ENCODE measurements at regions not wholly inside any gene's neighbourhood (a gene's known extent, or its start where the extent isn't known, plus 50 kb on each side); places are given as distances from the start of the nearest gene placed in this dataset.
"Not testable (repeated sequence)": the region's sequence is repeated elsewhere in the genome, so short reads cannot be mapped to it uniquely, and the experiment has no call there.

DNA sequence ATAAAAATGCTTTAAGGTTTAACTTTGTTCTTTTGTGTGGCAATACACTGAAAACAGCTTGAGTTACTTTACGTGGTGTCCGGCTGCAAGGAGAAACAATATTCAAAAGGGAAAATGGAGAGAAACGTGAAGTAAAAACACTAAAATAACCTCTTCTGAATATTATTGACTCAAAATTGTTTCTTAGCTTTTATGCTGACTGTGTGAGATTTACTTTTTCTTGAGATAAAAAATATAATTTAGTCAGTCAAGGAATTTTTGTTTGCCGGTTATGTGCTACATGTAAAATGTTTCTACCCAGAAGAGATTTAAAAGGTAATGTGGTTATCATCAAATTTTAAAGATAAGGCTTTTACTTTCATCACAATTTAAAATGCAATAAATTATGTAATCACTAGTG is 200.6 kb upstream of the GPC6 start:
- Histone ChIP-seq H3K9me2 (replicated peaks; ENCODE audit: insufficient read depth, low read length) (no peaks in the 10 kb centered on the region), H3K79me2 (ENCODE audit: low read length) (no peaks in the 10 kb centered on the region), H3K9me3 (ENCODE audit: low read length) (peaks cover 27% of the 10 kb centered on the region), H4K20me1 (ENCODE audit: insufficient read depth, low read depth, low read length) (no peaks in the 10 kb centered on the region), H3K36me3 (ENCODE audit: insufficient read depth, low read length) (no peaks in the 10 kb centered on the region), H3K27me3 (ENCODE audit: low read length) (no peaks in the 10 kb centered on the region), H3K4me2 (ENCODE audit: low read depth, low read length, poor library complexity, severe bottlenecking) (no peak overlapping the region), H3K4me1 (ENCODE audit: low read length) (no peaks in the 10 kb centered on the region), H2AFZ (ENCODE audit: low read length) (no peak overlapping the region), H3K4me3 (ENCODE audit: low read length) (no peak overlapping the region), H3K27ac (ENCODE audit: low read length) (no peak overlapping the region), H3K9ac (ENCODE audit: low read length) (no peak overlapping the region)
- DNase-seq = no peak

DNA sequence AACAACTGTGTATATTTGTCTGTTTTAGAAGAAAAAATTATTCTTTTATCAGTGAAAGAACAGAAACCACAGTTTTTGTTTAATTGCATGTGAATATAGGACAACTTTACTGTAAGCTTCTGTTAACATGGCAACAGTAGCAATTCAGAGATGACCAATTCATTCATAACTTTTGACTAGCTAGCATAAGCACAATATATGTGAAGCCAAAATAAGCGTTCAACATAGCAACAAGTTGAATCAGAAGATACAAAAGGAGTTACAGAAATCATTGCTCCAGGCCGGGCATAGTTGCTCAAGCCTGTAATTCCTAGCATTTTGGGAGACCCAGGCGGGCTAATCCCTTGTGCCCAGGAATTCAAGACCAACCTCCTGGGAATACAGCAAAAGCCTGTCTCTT is 197.1 kb upstream of the GPC6 start:
- no peaks in the 10 kb centered on the region for H3K9me2 ChIP-seq (replicated peaks; ENCODE audit: insufficient read depth, low read length)
- no peak for DNase-seq
- no peaks in the 10 kb centered on the region for H3K4me1 ChIP-seq (ENCODE audit: low read length)
- H4K20me1 ChIP-seq (ENCODE audit: insufficient read depth, low read depth, low read length) = no peaks in the 10 kb centered on the region
- no peaks in the 10 kb centered on the region for H3K36me3 ChIP-seq (ENCODE audit: insufficient read depth, low read length)
- H3K4me2 ChIP-seq (ENCODE audit: low read depth, low read length, poor library complexity, severe bottlenecking) = no peak overlapping the region
- H2AFZ ChIP-seq (ENCODE audit: low read length) = no peak overlapping the region
- H3K9ac ChIP-seq (ENCODE audit: low read length) = no peak overlapping the region
- no peaks in the 10 kb centered on the region for H3K79me2 ChIP-seq (ENCODE audit: low read length)
- H3K27ac ChIP-seq (ENCODE audit: low read length) = no peak overlapping the region
- H3K9me3 ChIP-seq (ENCODE audit: low read length) = peaks cover 17% of the 10 kb centered on the region
- H3K4me3 ChIP-seq (ENCODE audit: low read length) = no peak overlapping the region
- H3K27me3 ChIP-seq (ENCODE audit: low read length) = no peaks in the 10 kb centered on the region

DNA sequence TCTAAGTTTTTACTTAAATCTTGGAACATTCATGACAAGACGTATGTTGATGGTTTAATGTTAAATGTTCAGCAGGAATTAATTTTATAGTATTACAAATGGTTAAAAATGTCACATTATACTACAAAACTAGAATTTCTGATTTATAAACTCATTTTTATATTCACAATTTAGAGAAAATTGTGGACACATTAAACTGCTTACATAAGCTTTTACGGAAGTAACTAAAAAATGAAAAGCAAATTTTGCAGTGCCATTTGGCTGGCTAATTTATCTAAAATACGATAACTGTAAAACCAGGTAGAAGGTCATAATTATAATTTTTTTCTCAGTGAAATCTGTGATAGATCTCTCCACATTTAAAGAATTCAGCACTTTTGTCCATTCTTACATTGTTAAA is 190.2 kb upstream of the GPC6 start:
- no peaks in the 10 kb centered on the region for H3K27me3 ChIP-seq (ENCODE audit: low read length)
- no peak overlapping the region for H3K4me2 ChIP-seq (ENCODE audit: low read depth, low read length, poor library complexity, severe bottlenecking)
- peaks cover 8% of the 10 kb centered on the region for H3K9me3 ChIP-seq (ENCODE audit: low read length)
- no peak overlapping the region for H3K9ac ChIP-seq (ENCODE audit: low read length)
- H3K27ac ChIP-seq (ENCODE audit: low read length) = no peak overlapping the region
- no peaks in the 10 kb centered on the region for H3K36me3 ChIP-seq (ENCODE audit: insufficient read depth, low read length)
- DNase-seq = no peak
- H3K9me2 ChIP-seq (replicated peaks; ENCODE audit: insufficient read depth, low read length) = no peaks in the 10 kb centered on the region
- no peaks in the 10 kb centered on the region for H3K79me2 ChIP-seq (ENCODE audit: low read length)
- H3K4me1 ChIP-seq (ENCODE audit: low read length) = no peaks in the 10 kb centered on the region
- H4K20me1 ChIP-seq (ENCODE audit: insufficient read depth, low read depth, low read length) = no peaks in the 10 kb centered on the region
- no peak overlapping the region for H3K4me3 ChIP-seq (ENCODE audit: low read length)
- no peak overlapping the region for H2AFZ ChIP-seq (ENCODE audit: low read length)

DNA sequence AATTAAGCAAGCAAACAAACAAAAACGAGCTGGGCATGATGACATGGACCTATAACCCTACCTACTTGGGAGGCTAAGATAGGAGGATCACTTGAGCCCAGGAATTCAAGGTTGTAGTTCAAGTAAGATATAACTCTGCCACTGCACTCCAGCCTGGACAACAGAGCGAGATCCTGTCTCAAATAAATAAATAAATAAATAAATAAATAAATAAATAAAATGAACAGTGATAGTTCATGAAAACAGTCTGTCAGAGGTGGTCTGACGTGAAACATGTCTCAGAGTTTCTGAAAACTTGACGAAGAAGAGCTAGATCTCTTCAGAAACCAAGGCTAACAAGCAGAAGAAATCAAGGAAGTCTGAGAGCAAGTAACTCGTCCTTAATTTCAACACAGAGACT is 188.8 kb upstream of the GPC6 start:
- no peak overlapping the region for H3K27ac ChIP-seq (ENCODE audit: low read length)
- no peak for DNase-seq
- H3K9me2 ChIP-seq (replicated peaks; ENCODE audit: insufficient read depth, low read length) = no peaks in the 10 kb centered on the region
- peaks cover 8% of the 10 kb centered on the region for H3K9me3 ChIP-seq (ENCODE audit: low read length)
- no peaks in the 10 kb centered on the region for H3K4me1 ChIP-seq (ENCODE audit: low read length)
- no peak overlapping the region for H3K9ac ChIP-seq (ENCODE audit: low read length)
- no peaks in the 10 kb centered on the region for H4K20me1 ChIP-seq (ENCODE audit: insufficient read depth, low read depth, low read length)
- H3K36me3 ChIP-seq (ENCODE audit: insufficient read depth, low read length) = no peaks in the 10 kb centered on the region
- no peaks in the 10 kb centered on the region for H3K79me2 ChIP-seq (ENCODE audit: low read length)
- H2AFZ ChIP-seq (ENCODE audit: low read length) = no peak overlapping the region
- no peaks in the 10 kb centered on the region for H3K27me3 ChIP-seq (ENCODE audit: low read length)
- H3K4me3 ChIP-seq (ENCODE audit: low read length) = no peak overlapping the region
- no peak overlapping the region for H3K4me2 ChIP-seq (ENCODE audit: low read depth, low read length, poor library complexity, severe bottlenecking)

DNA sequence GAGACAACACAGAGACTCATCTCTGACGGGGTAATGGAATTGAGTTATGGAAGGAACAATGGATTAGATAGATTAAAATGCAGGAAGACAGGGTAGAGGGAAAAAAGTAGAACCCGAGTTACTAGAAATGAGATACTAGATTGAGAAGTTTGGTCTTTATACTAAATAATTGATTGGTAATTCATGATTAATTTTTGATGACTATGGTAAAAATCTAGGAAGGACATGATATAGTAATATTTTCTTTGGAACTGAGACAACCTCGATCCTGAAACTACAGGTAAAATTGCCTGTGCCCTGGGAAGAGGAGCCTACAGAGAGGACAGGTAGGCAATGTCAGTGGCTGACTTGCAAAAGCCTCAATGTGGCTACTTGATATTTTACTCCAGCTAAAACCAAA is 188.4 kb upstream of the GPC6 start:
- DNase-seq = no peak
- H3K79me2 ChIP-seq (ENCODE audit: low read length) = no peaks in the 10 kb centered on the region
- no peaks in the 10 kb centered on the region for H3K4me1 ChIP-seq (ENCODE audit: low read length)
- H3K4me2 ChIP-seq (ENCODE audit: low read depth, low read length, poor library complexity, severe bottlenecking) = no peak overlapping the region
- no peak overlapping the region for H3K4me3 ChIP-seq (ENCODE audit: low read length)
- H3K9me2 ChIP-seq (replicated peaks; ENCODE audit: insufficient read depth, low read length) = no peaks in the 10 kb centered on the region
- H2AFZ ChIP-seq (ENCODE audit: low read length) = no peak overlapping the region
- H3K27ac ChIP-seq (ENCODE audit: low read length) = no peak overlapping the region
- H3K9me3 ChIP-seq (ENCODE audit: low read length) = peaks cover 8% of the 10 kb centered on the region
- H3K9ac ChIP-seq (ENCODE audit: low read length) = no peak overlapping the region
- no peaks in the 10 kb centered on the region for H3K27me3 ChIP-seq (ENCODE audit: low read length)
- no peaks in the 10 kb centered on the region for H4K20me1 ChIP-seq (ENCODE audit: insufficient read depth, low read depth, low read length)
- no peaks in the 10 kb centered on the region for H3K36me3 ChIP-seq (ENCODE audit: insufficient read depth, low read length)

DNA sequence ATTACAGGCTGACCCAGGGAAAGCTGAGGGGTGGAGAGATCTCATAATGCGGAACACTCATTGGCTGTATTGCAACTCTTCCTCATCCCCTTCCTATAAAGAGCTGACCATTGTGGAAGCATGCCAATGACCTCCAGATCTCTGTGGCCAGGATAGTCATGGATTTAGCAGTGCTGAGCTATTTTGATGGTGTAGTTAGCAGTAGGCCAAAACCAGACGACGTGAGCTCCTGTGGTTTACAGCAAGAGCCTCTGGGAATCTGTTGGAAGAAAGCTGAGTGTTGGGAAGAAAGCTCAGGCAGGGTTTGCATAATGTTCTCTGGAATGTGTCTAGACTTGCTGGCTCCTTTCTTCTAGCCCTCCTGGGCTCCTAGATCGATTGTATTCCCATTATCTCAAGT is 187.5 kb upstream of the GPC6 start:
- no peak overlapping the region for H2AFZ ChIP-seq (ENCODE audit: low read length)
- no peak overlapping the region for H3K4me2 ChIP-seq (ENCODE audit: low read depth, low read length, poor library complexity, severe bottlenecking)
- H3K9me2 ChIP-seq (replicated peaks; ENCODE audit: insufficient read depth, low read length) = no peaks in the 10 kb centered on the region
- no peaks in the 10 kb centered on the region for H3K36me3 ChIP-seq (ENCODE audit: insufficient read depth, low read length)
- DNase-seq = no peak
- H3K79me2 ChIP-seq (ENCODE audit: low read length) = no peaks in the 10 kb centered on the region
- H3K9ac ChIP-seq (ENCODE audit: low read length) = no peak overlapping the region
- H3K27me3 ChIP-seq (ENCODE audit: low read length) = no peaks in the 10 kb centered on the region
- H3K4me3 ChIP-seq (ENCODE audit: low read length) = no peak overlapping the region
- H3K9me3 ChIP-seq (ENCODE audit: low read length) = peaks cover 8% of the 10 kb centered on the region
- no peak overlapping the region for H3K27ac ChIP-seq (ENCODE audit: low read length)
- H4K20me1 ChIP-seq (ENCODE audit: insufficient read depth, low read depth, low read length) = no peaks in the 10 kb centered on the region
- H3K4me1 ChIP-seq (ENCODE audit: low read length) = no peaks in the 10 kb centered on the region

DNA sequence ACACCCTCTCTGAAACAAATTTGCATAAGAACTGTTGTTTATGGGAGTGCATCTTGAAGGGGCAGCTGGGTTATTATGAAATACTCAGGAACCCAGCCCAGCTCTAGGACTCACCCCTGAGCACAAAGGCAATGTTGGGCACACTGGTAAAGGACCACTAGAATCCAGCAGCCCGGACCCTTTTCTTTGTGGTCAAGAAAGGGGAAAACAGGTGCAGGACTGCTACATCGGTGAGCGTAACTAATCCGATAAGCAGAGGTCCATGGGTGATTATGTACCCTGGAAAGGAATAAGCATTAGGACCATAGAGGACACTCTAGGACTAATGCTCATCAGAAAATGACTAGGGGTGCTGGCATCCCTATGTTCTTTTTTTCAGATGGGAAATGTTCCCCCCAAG is 185.0 kb upstream of the GPC6 start:
- H3K4me1 ChIP-seq (ENCODE audit: low read length); H3K36me3 ChIP-seq (ENCODE audit: insufficient read depth, low read length); H3K79me2 ChIP-seq (ENCODE audit: low read length); H3K27ac ChIP-seq (ENCODE audit: low read length); H4K20me1 ChIP-seq (ENCODE audit: insufficient read depth, low read depth, low read length); H3K9me2 ChIP-seq (replicated peaks; ENCODE audit: insufficient read depth, low read length); H3K9ac ChIP-seq (ENCODE audit: low read length); H3K4me2 ChIP-seq (ENCODE audit: low read depth, low read length, poor library complexity, severe bottlenecking); H3K4me3 ChIP-seq (ENCODE audit: low read length); H3K27me3 ChIP-seq (ENCODE audit: low read length); H2AFZ ChIP-seq (ENCODE audit: low read length); DNase-seq; H3K9me3 ChIP-seq (ENCODE audit: low read length): not testable (repeated sequence)

DNA sequence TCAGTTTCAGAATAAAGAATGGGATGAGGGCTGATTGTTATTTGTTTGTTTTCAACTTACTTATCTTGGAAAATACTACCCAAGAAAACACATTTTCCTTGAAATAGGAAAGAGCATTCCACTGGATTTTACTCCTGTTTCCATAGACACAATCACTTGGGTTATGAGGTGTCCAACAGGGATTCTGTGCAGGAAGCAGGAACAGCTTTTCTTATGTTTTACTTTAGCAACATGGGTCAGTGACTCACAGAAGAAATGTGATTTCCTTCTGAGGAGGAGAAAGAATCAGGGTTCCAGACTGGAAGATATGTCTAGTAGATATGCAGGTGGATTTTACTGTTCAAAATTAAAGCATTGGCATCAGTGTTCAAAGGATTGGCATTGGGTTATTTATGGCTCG is 180.8 kb upstream of the GPC6 start:
- no peak overlapping the region for H3K9ac ChIP-seq (ENCODE audit: low read length)
- no peaks in the 10 kb centered on the region for H3K27me3 ChIP-seq (ENCODE audit: low read length)

DNA sequence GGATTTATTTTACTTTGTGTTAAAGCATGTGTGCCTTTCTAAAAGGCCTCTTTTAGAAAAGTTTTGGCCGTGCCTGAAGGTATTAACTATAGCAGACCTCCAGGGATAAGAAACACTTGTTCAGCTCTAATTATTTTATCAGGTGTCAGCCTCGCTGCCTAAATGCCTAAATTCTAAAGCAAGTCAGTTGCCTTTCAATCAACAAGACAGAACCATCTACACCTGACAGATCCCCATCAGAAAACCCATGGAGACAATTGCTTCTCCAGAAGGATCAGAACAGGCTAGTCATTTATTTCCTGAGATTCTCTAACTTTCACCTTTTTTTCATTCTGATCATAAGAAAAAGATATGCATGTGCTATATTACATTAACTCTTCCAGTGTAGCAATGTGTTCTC is 171.4 kb upstream of the GPC6 start:
- Histone ChIP-seq H3K9me3 (ENCODE audit: low read length) (peaks cover 20% of the 10 kb centered on the region), H3K4me1 (ENCODE audit: low read length) (no peaks in the 10 kb centered on the region), H3K9me2 (replicated peaks; ENCODE audit: insufficient read depth, low read length) (no peaks in the 10 kb centered on the region), H3K4me2 (ENCODE audit: low read depth, low read length, poor library complexity, severe bottlenecking) (no peak overlapping the region), H3K4me3 (ENCODE audit: low read length) (no peak overlapping the region), H3K27me3 (ENCODE audit: low read length) (no peaks in the 10 kb centered on the region), H3K79me2 (ENCODE audit: low read length) (no peaks in the 10 kb centered on the region), H4K20me1 (ENCODE audit: insufficient read depth, low read depth, low read length) (no peaks in the 10 kb centered on the region), H2AFZ (ENCODE audit: low read length) (no peak overlapping the region), H3K27ac (ENCODE audit: low read length) (no peak overlapping the region), H3K36me3 (ENCODE audit: insufficient read depth, low read length) (no peaks in the 10 kb centered on the region), H3K9ac (ENCODE audit: low read length) (no peak overlapping the region)
- no peak for DNase-seq

More for the DNA sequence above, 180.8 kb upstream of the GPC6 start:
- Histone ChIP-seq H3K27ac (ENCODE audit: low read length) (no peak overlapping the region), H3K4me1 (ENCODE audit: low read length) (no peaks in the 10 kb centered on the region), H2AFZ (ENCODE audit: low read length) (no peak overlapping the region), H3K4me3 (ENCODE audit: low read length) (no peak overlapping the region), H4K20me1 (ENCODE audit: insufficient read depth, low read depth, low read length) (no peaks in the 10 kb centered on the region), H3K9me3 (ENCODE audit: low read length) (peaks cover 3% of the 10 kb centered on the region), H3K79me2 (ENCODE audit: low read length) (no peaks in the 10 kb centered on the region), H3K36me3 (ENCODE audit: insufficient read depth, low read length) (no peaks in the 10 kb centered on the region), H3K4me2 (ENCODE audit: low read depth, low read length, poor library complexity, severe bottlenecking) (no peak overlapping the region), H3K9me2 (replicated peaks; ENCODE audit: insufficient read depth, low read length) (no peaks in the 10 kb centered on the region)
- no peak for DNase-seq
